H1 (cell line): ENCODE measurements at regions not wholly inside any gene's neighbourhood (a gene's known extent, or its start where the extent isn't known, plus 50 kb on each side); places are given as distances from the start of the nearest gene placed in this dataset.

Source experiments
- CTCF ChIA-PET: fragments of 300-600 bp; sonication (Branson Sonifier 250); formaldehyde crosslinking; loops from one replicate; lab custom pipeline; 2021; ENCODE audit not compliant: partially characterized antibody; lab: Charles Lee
- POLR2A ChIA-PET: fragments of 300-600 bp; sonication (Branson Sonifier 250); formaldehyde crosslinking; loops from one replicate; lab custom pipeline; 2021; ENCODE audit warnings: inconsistent platforms; ENCODE audit not compliant: partially characterized antibody; lab: Charles Lee
- DNase-seq, 2 experiments: peaks; one replicate each; pipeline versions ENCODE4 v3.0.0 to v3.0.0-alpha.2; 2010 to 2022; ENCODE audit warnings: low spot score in 2 of 2, low read depth in 1 of 2, mixed read lengths in 1 of 2
- FAIRE-seq: peaks from 2 replicates; lab custom pipeline; 2011; peaks lifted over from hg19 to GRCh38; lab: Jason Lieb, UNC
- H2AFZ ChIP-seq: 2 replicates; pipeline ENCODE4 v1.8.1; 2012; ENCODE audit warnings: low read length, inconsistent platforms
- H2AK5ac ChIP-seq: 2 replicates; pipeline ENCODE4 v1.6.1; 2013; ENCODE audit warnings: low read depth, low read length
- H2BK120ac ChIP-seq: replicated peaks from 2 replicates; pipeline ENCODE3; 2013; ENCODE audit warnings: low read depth, low read length, inconsistent platforms
- H2BK12ac ChIP-seq: 2 replicates; pipeline ENCODE4 v1.6.1; 2013; ENCODE audit warnings: low read depth, low read length
- H2BK15ac ChIP-seq: 2 replicates; pipeline ENCODE4 v1.6.1; 2013; ENCODE audit warnings: low read length
- H2BK20ac ChIP-seq: 2 replicates; pipeline ENCODE4 v1.6.1; 2013; ENCODE audit warnings: low read length
- H2BK5ac ChIP-seq: 2 replicates; pipeline ENCODE4 v1.6.1; 2013; ENCODE audit warnings: low read depth, low read length
- H3K14ac ChIP-seq: 2 replicates; pipeline ENCODE4 v1.6.1; 2013; ENCODE audit warnings: inconsistent platforms; ENCODE audit not compliant: insufficient read length
- H3K18ac ChIP-seq: 2 replicates; pipeline ENCODE4 v1.6.1; 2013; ENCODE audit warnings: low read length; ENCODE audit errors: extremely low read depth
- H3K23ac ChIP-seq: 2 replicates; pipeline ENCODE4 v1.6.1; 2013; ENCODE audit warnings: inconsistent platforms; ENCODE audit not compliant: insufficient read length
- H3K23me2 ChIP-seq: 2 replicates; pipeline ENCODE4 v1.6.1; 2013; ENCODE audit warnings: low read depth, low read length
- H3K27ac ChIP-seq: 2 replicates; pipeline ENCODE4 v1.6.1; 2011; ENCODE audit warnings: low read depth, low read length, inconsistent platforms
- H3K27me3 ChIP-seq, 4 experiments: replicated peaks in 1 of 4; 1 replicate in 1 of 4; 2 replicates in 3 of 4; pipeline versions ENCODE4 v1.6.1 to v1.8.1; 2011 to 2013; ENCODE audit warnings: low read length in 3 of 4, mild to moderate bottlenecking in 3 of 4, inconsistent platforms in 2 of 4, mixed read lengths in 2 of 4, moderate library complexity in 1 of 4; ENCODE audit not compliant: control insufficient read depth in 3 of 4, insufficient read depth in 3 of 4; ENCODE audit errors: extremely low read depth in 1 of 4
- H3K36me3 ChIP-seq, 4 experiments: 2 replicates each; pipeline versions ENCODE4 v1.6.1 to v1.8.1; 2011 to 2013; ENCODE audit warnings: mild to moderate bottlenecking in 4 of 4, low read length in 3 of 4, moderate library complexity in 2 of 4, control low read depth in 1 of 4, inconsistent platforms in 1 of 4; ENCODE audit not compliant: insufficient read depth in 4 of 4, control insufficient read depth in 2 of 4
- H3K4ac ChIP-seq: replicated peaks from 2 replicates; pipeline ENCODE3; 2013; ENCODE audit warnings: low read length, low read depth, mixed read lengths, inconsistent platforms; ENCODE audit not compliant: insufficient read length
- H3K4me1 ChIP-seq, 4 experiments: replicated peaks in 1 of 4; 1 replicate in 1 of 4; 2 replicates in 3 of 4; pipeline versions ENCODE4 v1.6.1 to v1.8.1; 2011 to 2013; ENCODE audit warnings: low read length in 3 of 4, inconsistent platforms in 2 of 4, mixed read lengths in 1 of 4; ENCODE audit not compliant: insufficient read depth in 4 of 4, control insufficient read depth in 3 of 4
- H3K4me2 ChIP-seq, 2 experiments: 2 replicates each; pipeline versions ENCODE4 v1.6.1 to v1.8.1; 2011 to 2013; ENCODE audit warnings: low read depth in 2 of 2, low read length in 2 of 2, control low read depth in 1 of 2, inconsistent platforms in 1 of 2, mild to moderate bottlenecking in 1 of 2; ENCODE audit not compliant: insufficient read depth in 1 of 2
- H3K4me3 ChIP-seq, 4 experiments: fragments of 200-600, 300-600 bp in 1 of 4; sonication (generic), shearing (Covaris generic), sonication (Bioruptor Twin) in 1 of 4; 2 replicates each; pipeline versions ENCODE4 v1.5.1 to v1.8.1; 2011 to 2016; ENCODE audit warnings: low read length in 4 of 4, low read depth in 3 of 4, control low read depth in 2 of 4, inconsistent platforms in 2 of 4, mild to moderate bottlenecking in 2 of 4, mixed read lengths in 1 of 4, moderate library complexity in 1 of 4; ENCODE audit not compliant: insufficient read depth in 2 of 4; ENCODE audit errors: extremely low read depth in 1 of 4
- H3K56ac ChIP-seq: replicated peaks from 2 replicates; pipeline ENCODE3; 2013; ENCODE audit warnings: low read depth, mild to moderate bottlenecking, mixed read lengths, low read length, inconsistent platforms; ENCODE audit not compliant: insufficient read length
- H3K79me1 ChIP-seq: 2 replicates; pipeline ENCODE4 v1.6.1; 2013; ENCODE audit warnings: low read depth, low read length, control low read depth
- H3K79me2 ChIP-seq, 2 experiments: 2 replicates each; pipeline versions ENCODE4 v1.6.1 to v1.8.1; 2012 to 2013; ENCODE audit warnings: low read length in 2 of 2, mild to moderate bottlenecking in 2 of 2, inconsistent platforms in 1 of 2; ENCODE audit not compliant: insufficient read depth in 2 of 2, control insufficient read depth in 1 of 2
- H3K9ac ChIP-seq, 4 experiments: replicated peaks in 1 of 4; 1 replicate in 1 of 4; 2 replicates in 3 of 4; pipeline versions ENCODE4 v1.6.1 to v1.8.1; 2011 to 2013; ENCODE audit warnings: low read depth in 3 of 4, low read length in 3 of 4, control low read depth in 2 of 4, mild to moderate bottlenecking in 2 of 4, moderate library complexity in 2 of 4, inconsistent platforms in 1 of 4; ENCODE audit errors: extremely low read depth in 1 of 4
- H3K9me3 ChIP-seq, 2 experiments: 2 replicates each; pipeline versions ENCODE4 v1.6.1 to v1.8.1; 2012 to 2013; ENCODE audit warnings: mild to moderate bottlenecking in 2 of 2, moderate library complexity in 2 of 2, control low read depth in 1 of 2, inconsistent platforms in 1 of 2, low read depth in 1 of 2, low read length in 1 of 2, mixed read lengths in 1 of 2; ENCODE audit not compliant: insufficient read depth in 2 of 2
- H4K20me1 ChIP-seq, 2 experiments: replicated peaks in 1 of 2; 2 replicates each; pipeline versions ENCODE3 to v1.8.1; 2011 to 2013; ENCODE audit warnings: inconsistent platforms in 2 of 2, low read length in 2 of 2, mild to moderate bottlenecking in 1 of 2; ENCODE audit not compliant: insufficient read depth in 2 of 2, control insufficient read depth in 1 of 2
- H4K5ac ChIP-seq: 2 replicates; pipeline ENCODE4 v1.6.1; 2013; ENCODE audit warnings: low read length, low read depth, mixed read lengths, inconsistent platforms; ENCODE audit not compliant: insufficient read length
- H4K8ac ChIP-seq: 2 replicates; pipeline ENCODE4 v1.8.0; 2013; ENCODE audit warnings: mild to moderate bottlenecking, moderate library complexity, low read length, inconsistent platforms; ENCODE audit not compliant: insufficient read depth; ENCODE audit errors: extremely low read depth
- H4K91ac ChIP-seq: replicated peaks from 2 replicates; pipeline ENCODE3; 2013; ENCODE audit warnings: low read length, mixed read lengths, inconsistent platforms; ENCODE audit not compliant: insufficient read length
- CEBPB ChIP-seq: IDR thresholded peaks from 2 replicates; pipeline ENCODE4 v1.6.1; 2012; ENCODE audit warnings: low read depth, low read length
- HDAC6 ChIP-seq: IDR thresholded peaks from one replicate; pipeline ENCODE4 v1.7.1; 2012; ENCODE audit warnings: low read depth, mild to moderate bottlenecking, inconsistent platforms, low read length, moderate library complexity
- PHF8 ChIP-seq: fragments of 200-600 bp; sonication (generic); conservative IDR thresholded peaks from 2 replicates; pipeline ENCODE4 v1.7.1; 2012; ENCODE audit warnings: low read depth, mild to moderate bottlenecking, inconsistent platforms, low read length, moderate library complexity
- SIX5 ChIP-seq: IDR thresholded peaks from 2 replicates; pipeline ENCODE4 v1.6.1; 2011; ENCODE audit warnings: mild to moderate bottlenecking, low read depth, low read length
- SP4 ChIP-seq: IDR thresholded peaks from 2 replicates; pipeline ENCODE4 v1.6.1; 2012; ENCODE audit warnings: low read length, inconsistent platforms
- WGBS, 2 experiments: shearing (Covaris generic) in 1 of 2; methylation state at CpG; one replicate each; pipeline versions ENCODE4 v1.1.6 to v1.1.7; 2013 to 2015; ENCODE audit warnings: low lambda C conversion rate in 2 of 2, mixed read lengths in 2 of 2, inconsistent platforms in 1 of 2, low coverage in 1 of 2, missing lambda C conversion rate in 1 of 2; ENCODE audit not compliant: insufficient replicate concordance in 2 of 2, insufficient coverage in 1 of 2, insufficient read length in 1 of 2; ENCODE audit errors: extremely low coverage in 1 of 2, missing lambda C conversion rate in 1 of 2; 5-methylcytosine and 5-hydroxymethylcytosine counted together
- TF ChIP-seq, protein P1 (sequence below): IDR thresholded peaks from 2 replicates; pipeline ENCODE4 v1.6.1; 2011; ENCODE audit warnings: low read length, improper control_type of control experiment

- no peak for DNase-seq
- Histone ChIP-seq H2BK120ac (no peak overlapping the region), H2AK5ac (no peak overlapping the region), H2BK20ac (no peak overlapping the region), H3K4me1 (peaks cover 0 to 4% (median 0%) of the 10 kb centered on the region in 4 experiments; a peak in 1 of 7 replicates), H3K56ac (no peak overlapping the region), H4K8ac (no peak overlapping the region), H3K4me3 (no peak overlapping the region), H3K23me2 (no peaks in the 10 kb centered on the region), H3K14ac (no peak overlapping the region), H4K5ac (no peak overlapping the region), H3K9ac (no peak overlapping the region), H3K18ac (no peak overlapping the region), H2AFZ (no peak overlapping the region), H2BK12ac (no peak overlapping the region), H3K79me2 (no peaks in the 10 kb centered on the region), H4K91ac (no peak overlapping the region), H3K79me1 (no peaks in the 10 kb centered on the region), H3K4ac (no peak overlapping the region), H4K20me1 (no peaks in the 10 kb centered on the region), H3K36me3 (no peaks in the 10 kb centered on the region), H3K4me2 (no peak overlapping the region), H2BK15ac (no peak overlapping the region), H3K23ac (no peak overlapping the region), H2BK5ac (no peak overlapping the region), H3K9me3 (no peaks in the 10 kb centered on the region), H3K27ac (no peak overlapping the region), H3K27me3 (no peaks in the 10 kb centered on the region)
- no peak for FAIRE-seq
- ChIA-PET CTCF (no interaction called here), POLR2A (no interaction called here)
- 94% methylated on average over 2 of the region's 2 CpGs; no CpG with 5 or more reads in 1 of the 2 experiments for WGBS, 2 experiments
- TF ChIP-seq SIX5, result no peak
- no peak for TF ChIP-seq CEBPB
- no peak for TF ChIP-seq HDAC6
- TF ChIP-seq, protein P1, sequence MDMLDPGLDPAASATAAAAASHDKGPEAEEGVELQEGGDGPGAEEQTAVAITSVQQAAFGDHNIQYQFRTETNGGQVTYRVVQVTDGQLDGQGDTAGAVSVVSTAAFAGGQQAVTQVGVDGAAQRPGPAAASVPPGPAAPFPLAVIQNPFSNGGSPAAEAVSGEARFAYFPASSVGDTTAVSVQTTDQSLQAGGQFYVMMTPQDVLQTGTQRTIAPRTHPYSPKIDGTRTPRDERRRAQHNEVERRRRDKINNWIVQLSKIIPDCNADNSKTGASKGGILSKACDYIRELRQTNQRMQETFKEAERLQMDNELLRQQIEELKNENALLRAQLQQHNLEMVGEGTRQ, result no peak
- TF ChIP-seq SP4, result no peak
- no peak for TF ChIP-seq PHF8
Measured at GRCh38 chr4:23213198-23213597, 520.5 kb downstream of the GBA3 start.
